ENCODE measurements at regions not wholly inside any gene's neighbourhood (a gene's known extent, or its start where the extent isn't known, plus 50 kb on each side); places are given as distances from the start of the nearest gene placed in this dataset.
A peak's percentile ranks its signal among the peaks of the same experiment; 100 is the strongest.

DNA sequence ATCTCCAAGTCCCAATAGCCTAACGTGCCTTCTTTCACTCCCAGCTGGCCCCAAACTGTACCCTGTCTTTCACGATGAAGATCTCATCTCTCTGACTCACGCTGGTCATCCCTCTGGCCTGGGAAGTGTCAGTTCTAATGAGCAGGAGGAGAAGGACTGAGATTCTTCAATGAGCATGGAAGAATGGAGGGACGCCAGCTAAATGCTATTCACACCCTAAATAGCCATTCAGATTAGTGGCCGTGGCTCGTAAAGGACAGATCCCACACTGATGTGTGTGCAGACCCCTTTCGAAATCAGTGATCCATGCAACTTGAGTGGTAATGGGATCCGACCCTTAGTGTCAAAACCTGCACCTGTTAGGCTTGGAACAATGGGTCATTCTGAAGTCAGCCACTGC lies 75.9 kb upstream of the SMYD2 start:
- no peak for DNase-seq (ENCODE audit: low spot score)

DNA sequence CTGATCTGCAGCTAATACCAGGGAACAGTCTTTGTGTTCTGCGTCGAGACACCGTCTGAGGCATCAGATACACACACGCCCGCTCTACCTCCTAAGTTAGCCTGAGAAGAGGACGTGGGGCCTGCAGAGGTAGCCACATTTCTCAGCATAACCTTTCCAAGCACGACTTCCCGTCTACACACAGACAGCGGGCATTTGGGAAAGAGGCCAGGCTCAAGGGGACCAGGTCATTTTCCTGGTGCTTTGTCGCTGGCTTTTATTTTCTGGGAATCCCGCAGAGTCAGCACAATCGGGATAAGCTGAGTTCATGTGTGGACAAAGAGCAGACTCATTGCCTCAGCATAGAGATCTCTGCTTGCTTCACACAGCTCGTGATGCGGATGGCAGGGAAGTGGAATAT lies 72.5 kb upstream of the SMYD2 start:
- no peak for DNase-seq (ENCODE audit: low spot score)

DNA sequence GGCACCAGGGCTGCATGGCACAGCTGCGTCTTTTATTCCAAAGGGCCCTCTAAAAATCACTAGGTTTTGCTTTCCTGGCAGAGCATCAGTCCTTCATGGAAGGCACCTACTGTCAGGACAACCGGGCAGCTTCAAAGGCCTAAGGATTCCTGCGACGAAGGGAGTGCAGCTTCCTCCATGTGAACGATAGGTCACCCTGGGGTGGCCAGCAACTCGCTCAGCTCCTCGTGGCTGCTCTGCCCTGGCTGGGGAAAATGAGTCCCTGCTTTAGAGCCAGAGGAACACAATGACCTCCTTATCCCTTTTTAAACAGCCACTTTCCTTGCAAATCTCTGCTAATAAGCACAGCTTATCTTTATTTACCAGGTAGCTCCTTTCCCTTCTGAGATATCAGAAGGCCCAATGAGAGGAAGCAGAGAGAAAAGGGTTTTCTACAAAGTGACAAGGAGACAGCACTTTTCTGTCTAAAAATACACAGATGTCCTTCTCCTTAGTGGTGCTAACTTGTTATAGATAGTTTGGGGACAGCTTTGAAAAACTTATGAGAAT lies 71.6 kb upstream of the SMYD2 start:
- no peak for DNase-seq (ENCODE audit: low spot score)

- DNase-seq (ENCODE audit: low spot score) = no peak
Observed at GRCh38 chr1:214213136-214213535, 67.8 kb upstream of the SMYD2 start.

- DNase-seq (ENCODE audit: low spot score) = no peak
Observed at GRCh38 chr1:214214851-214215250, 66.1 kb upstream of the SMYD2 start.

- DNase-seq (ENCODE audit: low spot score) = no peak
Observed at GRCh38 chr1:214215583-214215982, 65.4 kb upstream of the SMYD2 start.

GRCh38 chr1:214216021-214216420 lies 64.9 kb upstream of the SMYD2 start:
- no peak for DNase-seq (ENCODE audit: low spot score)

DNA sequence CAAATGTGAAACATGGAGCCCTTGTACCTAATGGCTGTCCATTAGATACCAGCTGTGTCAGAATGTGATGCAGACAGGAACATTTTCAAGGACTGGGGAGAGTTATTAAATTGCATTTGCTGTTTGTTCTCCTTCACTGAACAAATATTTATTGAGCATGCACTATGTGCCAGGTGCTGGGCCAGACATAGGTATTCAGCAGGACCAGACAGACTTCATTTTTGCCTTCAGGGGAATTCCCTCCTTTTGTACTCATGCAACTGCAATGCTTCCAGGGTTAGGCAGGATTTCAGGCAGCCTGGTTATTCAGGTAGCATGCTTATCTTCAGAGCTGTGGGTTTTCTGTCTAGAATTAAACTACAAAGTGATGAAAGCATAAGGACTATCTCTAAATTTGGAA lies 64.2 kb upstream of the SMYD2 start:
- DNase-seq (ENCODE audit: low spot score) = no peak

DNA sequence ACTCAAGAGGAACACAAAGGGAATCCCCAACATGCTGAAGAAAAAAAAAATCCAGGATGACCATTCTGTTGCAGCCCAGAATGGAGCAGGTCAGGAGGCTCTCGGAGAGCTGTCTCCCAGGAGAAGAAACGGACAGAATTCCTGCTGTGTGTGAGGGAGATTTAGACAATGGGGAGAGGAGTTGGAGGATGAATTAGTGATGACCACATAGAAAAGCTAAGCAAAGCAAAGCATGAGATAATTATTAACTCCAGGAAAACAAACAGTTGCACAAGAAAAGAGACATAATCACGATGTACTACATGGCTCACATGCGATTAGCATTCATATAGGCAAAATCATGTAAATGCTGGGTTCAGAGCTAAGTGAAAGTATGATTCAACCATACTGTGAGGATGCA lies 61.1 kb upstream of the SMYD2 start:
- DNase-seq (ENCODE audit: low spot score) = no peak

- DNase-seq (ENCODE audit: low spot score) = no peak
Observed at GRCh38 chr1:214220891-214221290, 60.1 kb upstream of the SMYD2 start.

DNA sequence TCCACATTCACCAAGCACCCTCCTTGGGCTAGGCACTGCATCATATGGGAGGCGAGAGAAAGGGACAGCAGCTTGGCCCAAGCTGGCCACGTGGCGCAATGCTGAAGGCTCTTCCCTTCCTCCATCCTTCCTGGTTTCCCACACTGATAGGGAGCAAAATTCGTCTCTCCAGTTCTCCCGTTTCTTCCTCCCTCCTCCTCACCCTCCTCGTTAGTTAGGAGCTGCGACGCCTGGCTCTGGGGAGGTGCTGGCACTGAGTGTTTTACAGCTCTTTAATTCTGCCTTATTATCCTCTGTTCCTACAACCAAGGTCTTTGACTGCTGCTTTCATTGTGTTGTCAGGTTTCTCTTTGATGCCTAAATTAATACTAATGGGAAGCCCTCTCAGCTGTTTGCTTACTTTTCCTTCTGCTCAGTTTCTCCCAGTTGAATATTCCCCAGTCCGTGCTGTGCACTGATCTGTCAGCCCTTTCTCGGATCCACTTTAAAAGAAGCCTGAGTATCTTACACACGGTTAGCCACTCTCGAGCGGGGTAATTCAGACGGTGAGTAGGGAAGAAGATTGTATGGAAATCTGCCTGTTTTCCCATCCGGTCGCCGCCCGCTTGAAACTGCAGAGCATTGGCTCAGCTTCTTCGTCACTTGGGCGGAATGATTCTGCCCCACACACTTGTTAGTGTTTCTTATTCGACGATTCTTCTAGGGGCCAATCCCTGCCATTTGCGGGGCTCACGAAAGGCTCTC lies 56.2 kb upstream of the SMYD2 start:
- DNase-seq (ENCODE audit: low spot score) = peak; percentile 21

- DNase-seq (ENCODE audit: low spot score) = no peak
Observed at GRCh38 chr1:214228976-214229375, 52.0 kb upstream of the SMYD2 start.

GRCh38 chr1:214229736-214230135 lies 51.2 kb upstream of the SMYD2 start:
- no peak for DNase-seq (ENCODE audit: low spot score)

Measured in AG08396 (cell line).